GM12878 (cell line): ENCODE measurements at regions not wholly inside any gene's neighbourhood (a gene's known extent, or its start where the extent isn't known, plus 50 kb on each side); places are given as distances from the start of the nearest gene placed in this dataset.

Experiments
- ATF2 ChIP-seq: IDR thresholded peaks from 2 replicates; pipeline ENCODE4 v1.6.1; 2012; ENCODE audit warnings: low read length, inconsistent platforms
- CHD1 ChIP-seq: IDR thresholded peaks from 2 replicates; pipeline ENCODE4 v1.6.1; 2012; ENCODE audit warnings: low read depth, low read length, improper control_type of control experiment
- CREB1 ChIP-seq: IDR thresholded peaks from 2 replicates; pipeline ENCODE4 v1.6.1; 2012; ENCODE audit warnings: low read depth, mild to moderate bottlenecking, inconsistent platforms
- CUX1 ChIP-seq: IDR thresholded peaks from 2 replicates; pipeline ENCODE4 v1.6.1; 2012; ENCODE audit warnings: improper control_type of control experiment, low read depth, low read length; ENCODE audit not compliant: insufficient replicate concordance
- IRF4 ChIP-seq: IDR thresholded peaks from 2 replicates; pipeline ENCODE4 v1.6.1; 2011; ENCODE audit warnings: low read depth, low read length
- JUNB ChIP-seq: IDR thresholded peaks from 2 replicates; pipeline ENCODE4 v1.6.1; 2016; ENCODE audit warnings: antibody characterized with exemption, mild to moderate bottlenecking
- KLF5 ChIP-seq: fragments of 450-650 bp; IDR thresholded peaks from 2 replicates; pipeline ENCODE4 v1.6.1; 2014; ENCODE audit warnings: mild to moderate bottlenecking; ENCODE audit not compliant: partially characterized antibody
- NFIC ChIP-seq: IDR thresholded peaks from 2 replicates; pipeline ENCODE4 v1.6.1; 2012; ENCODE audit warnings: low read depth, mild to moderate bottlenecking, inconsistent platforms, low read length, moderate library complexity
- PAX5 ChIP-seq: IDR thresholded peaks from 2 replicates; pipeline ENCODE4 v1.6.1; 2011; ENCODE audit warnings: low read depth, low read length, borderline replicate concordance
- ZNF24 ChIP-seq: fragments of 450-650 bp; IDR thresholded peaks from 2 replicates; pipeline ENCODE4 v1.6.1; 2017; ENCODE audit warnings: antibody characterized with exemption, mild to moderate bottlenecking
- TF ChIP-seq, protein P1 (sequence below): fragments of 450-650 bp; IDR thresholded peaks from 2 replicates; pipeline ENCODE4 v1.6.1; 2017; ENCODE audit warnings: mild to moderate bottlenecking, moderate library complexity
- TF ChIP-seq, protein P2 (sequence below): fragments of 150-350 bp; IDR thresholded peaks from 2 replicates; pipeline ENCODE4 v1.6.1; 2016; ENCODE audit warnings: low read depth, low read length
- TF ChIP-seq, protein P3 (sequence below): fragments of 450-650 bp; formaldehyde crosslinking; IDR thresholded peaks from 2 replicates; pipeline ENCODE4 v1.4.0; 2022; ENCODE audit warnings: mild to moderate bottlenecking, moderate library complexity

DNA sequence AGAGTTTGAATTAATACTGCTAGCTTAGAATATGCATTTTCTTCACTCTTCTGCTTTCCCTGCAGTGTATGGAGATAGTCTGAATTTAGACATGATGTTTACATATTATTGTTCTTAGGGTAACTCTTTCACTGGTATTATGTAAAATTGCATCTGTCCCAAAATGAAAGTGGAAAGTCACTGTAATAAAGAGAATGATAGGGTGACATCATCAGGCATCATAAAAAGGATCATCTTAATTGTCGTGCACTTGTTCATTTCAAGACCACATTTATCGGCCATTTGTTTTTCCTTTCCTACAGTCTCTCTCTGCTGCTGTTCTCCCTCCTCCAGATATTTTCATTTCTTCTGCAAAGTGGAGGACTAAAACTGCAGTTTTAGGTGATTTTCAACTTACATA is 61.9 kb upstream of the ZNF281 start (continued):
- no peak for TF ChIP-seq CUX1
- TF ChIP-seq, protein P1, sequence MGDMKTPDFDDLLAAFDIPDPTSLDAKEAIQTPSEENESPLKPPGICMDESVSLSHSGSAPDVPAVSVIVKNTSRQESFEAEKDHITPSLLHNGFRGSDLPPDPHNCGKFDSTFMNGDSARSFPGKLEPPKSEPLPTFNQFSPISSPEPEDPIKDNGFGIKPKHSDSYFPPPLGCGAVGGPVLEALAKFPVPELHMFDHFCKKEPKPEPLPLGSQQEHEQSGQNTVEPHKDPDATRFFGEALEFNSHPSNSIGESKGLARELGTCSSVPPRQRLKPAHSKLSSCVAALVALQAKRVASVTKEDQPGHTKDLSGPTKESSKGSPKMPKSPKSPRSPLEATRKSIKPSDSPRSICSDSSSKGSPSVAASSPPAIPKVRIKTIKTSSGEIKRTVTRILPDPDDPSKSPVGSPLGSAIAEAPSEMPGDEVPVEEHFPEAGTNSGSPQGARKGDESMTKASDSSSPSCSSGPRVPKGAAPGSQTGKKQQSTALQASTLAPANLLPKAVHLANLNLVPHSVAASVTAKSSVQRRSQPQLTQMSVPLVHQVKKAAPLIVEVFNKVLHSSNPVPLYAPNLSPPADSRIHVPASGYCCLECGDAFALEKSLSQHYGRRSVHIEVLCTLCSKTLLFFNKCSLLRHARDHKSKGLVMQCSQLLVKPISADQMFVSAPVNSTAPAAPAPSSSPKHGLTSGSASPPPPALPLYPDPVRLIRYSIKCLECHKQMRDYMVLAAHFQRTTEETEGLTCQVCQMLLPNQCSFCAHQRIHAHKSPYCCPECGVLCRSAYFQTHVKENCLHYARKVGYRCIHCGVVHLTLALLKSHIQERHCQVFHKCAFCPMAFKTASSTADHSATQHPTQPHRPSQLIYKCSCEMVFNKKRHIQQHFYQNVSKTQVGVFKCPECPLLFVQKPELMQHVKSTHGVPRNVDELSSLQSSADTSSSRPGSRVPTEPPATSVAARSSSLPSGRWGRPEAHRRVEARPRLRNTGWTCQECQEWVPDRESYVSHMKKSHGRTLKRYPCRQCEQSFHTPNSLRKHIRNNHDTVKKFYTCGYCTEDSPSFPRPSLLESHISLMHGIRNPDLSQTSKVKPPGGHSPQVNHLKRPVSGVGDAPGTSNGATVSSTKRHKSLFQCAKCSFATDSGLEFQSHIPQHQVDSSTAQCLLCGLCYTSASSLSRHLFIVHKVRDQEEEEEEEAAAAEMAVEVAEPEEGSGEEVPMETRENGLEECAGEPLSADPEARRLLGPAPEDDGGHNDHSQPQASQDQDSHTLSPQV = no peak
- TF ChIP-seq PAX5 = no peak
- TF ChIP-seq, protein P2, sequence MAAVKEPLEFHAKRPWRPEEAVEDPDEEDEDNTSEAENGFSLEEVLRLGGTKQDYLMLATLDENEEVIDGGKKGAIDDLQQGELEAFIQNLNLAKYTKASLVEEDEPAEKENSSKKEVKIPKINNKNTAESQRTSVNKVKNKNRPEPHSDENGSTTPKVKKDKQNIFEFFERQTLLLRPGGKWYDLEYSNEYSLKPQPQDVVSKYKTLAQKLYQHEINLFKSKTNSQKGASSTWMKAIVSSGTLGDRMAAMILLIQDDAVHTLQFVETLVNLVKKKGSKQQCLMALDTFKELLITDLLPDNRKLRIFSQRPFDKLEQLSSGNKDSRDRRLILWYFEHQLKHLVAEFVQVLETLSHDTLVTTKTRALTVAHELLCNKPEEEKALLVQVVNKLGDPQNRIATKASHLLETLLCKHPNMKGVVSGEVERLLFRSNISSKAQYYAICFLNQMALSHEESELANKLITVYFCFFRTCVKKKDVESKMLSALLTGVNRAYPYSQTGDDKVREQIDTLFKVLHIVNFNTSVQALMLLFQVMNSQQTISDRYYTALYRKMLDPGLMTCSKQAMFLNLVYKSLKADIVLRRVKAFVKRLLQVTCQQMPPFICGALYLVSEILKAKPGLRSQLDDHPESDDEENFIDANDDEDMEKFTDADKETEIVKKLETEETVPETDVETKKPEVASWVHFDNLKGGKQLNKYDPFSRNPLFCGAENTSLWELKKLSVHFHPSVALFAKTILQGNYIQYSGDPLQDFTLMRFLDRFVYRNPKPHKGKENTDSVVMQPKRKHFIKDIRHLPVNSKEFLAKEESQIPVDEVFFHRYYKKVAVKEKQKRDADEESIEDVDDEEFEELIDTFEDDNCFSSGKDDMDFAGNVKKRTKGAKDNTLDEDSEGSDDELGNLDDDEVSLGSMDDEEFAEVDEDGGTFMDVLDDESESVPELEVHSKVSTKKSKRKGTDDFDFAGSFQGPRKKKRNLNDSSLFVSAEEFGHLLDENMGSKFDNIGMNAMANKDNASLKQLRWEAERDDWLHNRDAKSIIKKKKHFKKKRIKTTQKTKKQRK = no peak
- TF ChIP-seq ZNF24 = no peak
- peak; percentile 90 for TF ChIP-seq JUNB
- TF ChIP-seq, protein P3, sequence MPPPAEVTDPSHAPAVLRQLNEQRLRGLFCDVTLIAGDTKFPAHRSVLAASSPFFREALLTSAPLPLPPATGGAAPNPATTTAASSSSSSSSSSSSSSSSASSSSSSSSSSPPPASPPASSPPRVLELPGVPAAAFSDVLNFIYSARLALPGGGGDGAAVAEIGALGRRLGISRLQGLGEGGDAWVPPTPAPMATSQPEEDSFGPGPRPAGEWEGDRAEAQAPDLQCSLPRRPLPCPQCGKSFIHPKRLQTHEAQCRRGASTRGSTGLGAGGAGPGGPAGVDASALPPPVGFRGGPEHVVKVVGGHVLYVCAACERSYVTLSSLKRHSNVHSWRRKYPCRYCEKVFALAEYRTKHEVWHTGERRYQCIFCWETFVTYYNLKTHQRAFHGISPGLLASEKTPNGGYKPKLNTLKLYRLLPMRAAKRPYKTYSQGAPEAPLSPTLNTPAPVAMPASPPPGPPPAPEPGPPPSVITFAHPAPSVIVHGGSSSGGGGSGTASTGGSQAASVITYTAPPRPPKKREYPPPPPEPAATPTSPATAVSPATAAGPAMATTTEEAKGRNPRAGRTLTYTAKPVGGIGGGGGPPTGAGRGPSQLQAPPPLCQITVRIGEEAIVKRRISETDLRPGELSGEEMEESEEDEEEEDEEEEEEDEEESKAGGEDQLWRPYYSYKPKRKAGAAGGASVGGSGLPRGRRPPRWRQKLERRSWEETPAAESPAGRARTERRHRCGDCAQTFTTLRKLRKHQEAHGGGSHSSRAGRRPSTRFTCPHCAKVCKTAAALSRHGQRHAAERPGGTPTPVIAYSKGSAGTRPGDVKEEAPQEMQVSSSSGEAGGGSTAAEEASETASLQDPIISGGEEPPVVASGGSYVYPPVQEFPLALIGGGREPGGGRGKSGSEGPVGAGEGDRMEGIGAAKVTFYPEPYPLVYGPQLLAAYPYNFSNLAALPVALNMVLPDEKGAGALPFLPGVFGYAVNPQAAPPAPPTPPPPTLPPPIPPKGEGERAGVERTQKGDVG (CRISPR knock-in tag) = no peak
- TF ChIP-seq CREB1 = peak; percentile 65; the same call in 1 of the 2 replicates
- TF ChIP-seq KLF5 = no peak
- TF ChIP-seq CHD1 = no peak
- peak; percentile 47; the same call in 1 of the 2 replicates for TF ChIP-seq NFIC
- TF ChIP-seq IRF4 = no peak
- peak; percentile 70; the same call in 1 of the 2 replicates for TF ChIP-seq ATF2
